Psoas muscle (tissue), 7 donors: ENCODE measurements at regions not wholly inside any gene's neighbourhood (a gene's known extent, or its start where the extent isn't known, plus 50 kb on each side); places are given as distances from the start of the nearest gene placed in this dataset.

Experiments
- ATAC-seq, 4 donors: fragments of 200-7000 bp; cut with Tn5 transposase; one replicate each; pipeline ENCODE4 v1.9.1; 2020; ENCODE audit warnings: moderate library complexity in 3 of 4, mild to moderate bottlenecking in 2 of 4
- DNase-seq, 2 donors: peaks; one replicate each; pipeline ENCODE4 v3.0.0-alpha.2; 2020
- H3K27ac ChIP-seq: fragments of 200-600 bp; one replicate; pipeline ENCODE4 v1.8.0; 2022
- H3K27me3 ChIP-seq, 3 donors: fragments of 200-600 bp in 1 of 3; one replicate each; pipeline versions ENCODE4 v1.6.1 to v1.8.0; 2013 to 2022; ENCODE audit warnings: low read length in 2 of 3, mild to moderate bottlenecking in 2 of 3, moderate library complexity in 1 of 3; ENCODE audit not compliant: insufficient read depth in 3 of 3
- H3K36me3 ChIP-seq, 2 donors: fragments of 200-600 bp in 1 of 2; one replicate each; pipeline versions ENCODE4 v1.6.1 to v1.8.0; 2013 to 2022; ENCODE audit warnings: low read depth in 1 of 2, mild to moderate bottlenecking in 1 of 2, moderate library complexity in 1 of 2; ENCODE audit not compliant: insufficient read depth in 1 of 2
- H3K4me1 ChIP-seq: fragments of 200-600 bp; one replicate; pipeline ENCODE4 v1.8.0; 2022
- H3K4me3 ChIP-seq: fragments of 200-600 bp; one replicate; pipeline ENCODE4 v1.8.0; 2022; ENCODE audit warnings: mild to moderate bottlenecking
- H3K9me3 ChIP-seq: fragments of 200-600 bp; one replicate; pipeline ENCODE4 v1.8.0; 2022
- CTCF ChIP-seq: fragments of 200-600 bp; IDR thresholded peaks from one replicate; pipeline ENCODE4 v1.8.0; 2022; ENCODE audit warnings: antibody characterized with exemption
- WGBS, 3 donors: extraction: QIAGEN DNeasy Blood & Tissue Kit; methylation state at CpG; one replicate each; pipeline versions ENCODE4 v1.1.6 to v1.1.7; 2013; 5-methylcytosine and 5-hydroxymethylcytosine counted together
- intact Hi-C, 2 donors: fragments of 100-400 bp; cut with DNase I; formaldehyde crosslinking; loops; one replicate each; pipeline versions ENCODE4 v1.11.0 to v1.14.2; 2022
- donor health status: healthy with polysubstance abuse.
- donor health status: DM: no; HTN: no; CAD: no; lungs with moderate emphysema.
- donor health status: Bipolar disorder and iron deficiency.
- donor health status: healthy.
- donor health status: DM: yes; HTN: yes; CAD: no.
- donor health status: DM: no; HTN: no; CAD: no.
- donor health status: DM: yes; HTN: yes; CAD: no.

GRCh38 chr13:34107806-34108205, 289.9 kb downstream of the RFC3 start:
- ATAC-seq (no peak), DNase-seq (no peak)
- intact Hi-C loops: no loop called here
- Histone ChIP-seq H3K36me3 (no peaks in the 10 kb centered on the region), H3K4me1 (no peaks in the 10 kb centered on the region), H3K4me3 (no peak overlapping the region), H3K27me3 (no peaks in the 10 kb centered on the region), H3K27ac (no peak overlapping the region), H3K9me3 (peaks cover 3% of the 10 kb centered on the region)
- TF ChIP-seq CTCF: no peak
- WGBS, 3 donors: 70 to 73% (median 71%) methylated on average over 1 of the region's 1 CpG

GRCh38 chr13:34108410-34108809, 290.5 kb downstream of the RFC3 start:
- Histone ChIP-seq H3K4me1 (no peaks in the 10 kb centered on the region), H3K36me3 (no peaks in the 10 kb centered on the region), H3K9me3 (peaks cover 3% of the 10 kb centered on the region), H3K27ac (no peak overlapping the region), H3K27me3 (no peaks in the 10 kb centered on the region), H3K4me3 (no peak overlapping the region)
- DNase-seq (no peak), ATAC-seq (no peak)
- no peak for TF ChIP-seq CTCF
- intact Hi-C loops: no loop called here
- 91 to 97% (median 96%) methylated on average over 2 of the region's 2 CpGs for WGBS, 3 donors

DNA sequence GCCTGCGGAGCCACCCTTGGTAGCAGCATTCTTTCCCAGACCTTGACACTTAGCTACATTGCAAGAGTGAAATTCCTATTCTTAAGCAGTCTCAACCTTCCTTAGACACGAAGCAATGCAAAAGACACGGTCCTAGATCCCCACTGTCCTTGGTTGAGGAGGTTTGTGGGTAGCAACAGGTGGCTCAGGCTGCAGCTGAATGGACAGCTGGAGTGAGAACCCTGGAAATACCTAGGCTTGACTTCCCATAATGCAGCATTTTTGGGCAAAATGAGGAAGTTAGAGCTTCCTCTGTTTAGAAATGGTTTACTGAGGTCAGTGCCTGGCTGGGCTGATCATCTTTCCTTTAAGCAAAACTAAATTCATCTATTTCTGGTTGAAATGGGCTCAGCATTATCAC, 296.6 kb downstream of the RFC3 start:
- Histone ChIP-seq H3K9me3 (no peaks in the 10 kb centered on the region), H3K4me1 (no peaks in the 10 kb centered on the region), H3K27me3 (no peaks in the 10 kb centered on the region), H3K36me3 (no peaks in the 10 kb centered on the region), H3K27ac (no peak overlapping the region), H3K4me3 (no peak overlapping the region)
- ATAC-seq (no peak), DNase-seq (no peak)
- no peak for TF ChIP-seq CTCF
- 47 to 58% (median 53%) methylated on average over 3 of the region's 3 CpGs for WGBS, 3 donors
- intact Hi-C loops: no loop called here

DNA sequence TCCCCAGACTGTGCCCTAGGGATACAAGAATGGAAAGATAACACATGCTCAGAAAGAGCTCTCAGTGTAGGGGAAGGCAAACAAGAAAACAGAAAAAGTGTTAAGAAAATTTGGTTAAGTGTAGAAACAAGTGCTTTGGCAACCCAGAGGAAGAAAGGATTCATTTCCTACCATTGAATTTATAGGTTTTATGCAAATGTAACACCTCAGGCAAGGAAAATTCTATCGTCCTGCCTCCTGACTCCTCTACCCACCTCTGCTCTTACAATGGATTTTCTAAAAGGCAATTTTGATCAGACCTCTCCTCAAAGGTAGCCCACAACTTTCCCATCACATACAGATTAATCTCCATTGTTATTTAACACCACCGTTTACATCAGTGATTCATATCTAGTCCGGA, 298.7 kb downstream of the RFC3 start:
- Histone ChIP-seq H3K4me3 (no peak overlapping the region), H3K27me3 (no peaks in the 10 kb centered on the region), H3K27ac (no peak overlapping the region), H3K4me1 (no peaks in the 10 kb centered on the region), H3K9me3 (no peaks in the 10 kb centered on the region), H3K36me3 (no peaks in the 10 kb centered on the region)
- ATAC-seq (no peak), DNase-seq (no peak)
- no peak for TF ChIP-seq CTCF
- WGBS, 3 donors: 84 to 88% (median 85%) methylated on average over 3 of the region's 3 CpGs
- intact Hi-C loops: no loop called here

DNA sequence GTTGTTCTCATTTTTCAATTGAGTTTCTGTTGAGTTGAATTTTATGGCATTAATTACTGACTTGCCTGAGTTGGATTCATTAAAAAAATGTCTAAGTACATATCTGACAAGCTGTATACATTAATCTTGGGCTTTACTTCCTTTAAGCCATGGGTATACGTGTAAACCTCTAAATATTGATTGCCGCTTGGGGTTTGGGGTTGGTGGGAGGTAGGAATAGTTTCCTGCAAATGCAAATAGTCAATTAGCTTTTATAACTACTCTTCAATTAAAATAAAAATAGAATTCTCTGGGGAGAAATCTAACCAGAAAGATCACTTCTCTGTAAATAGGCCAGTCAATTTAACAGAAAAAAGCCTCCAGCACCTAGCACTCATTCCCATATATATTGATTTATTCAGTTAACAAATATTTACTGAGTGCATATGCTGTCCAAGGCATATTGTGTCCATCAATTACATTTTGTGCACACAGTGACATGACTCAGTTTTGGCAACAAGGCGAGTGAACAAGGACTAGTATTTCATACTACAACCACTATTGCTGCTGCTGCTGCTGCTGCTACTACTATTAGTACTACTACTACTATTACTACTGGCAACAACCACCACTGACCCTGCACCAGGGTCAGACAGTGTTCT, 306.8 kb downstream of the RFC3 start:
- WGBS, 3 donors: 84 to 88% (median 85%) methylated on average over 3 of the region's 3 CpGs
- H3K36me3 ChIP-seq: no peaks in the 10 kb centered on the region
- no peaks in the 10 kb centered on the region for H3K27me3 ChIP-seq
- DNase-seq: no peak
- no peaks in the 10 kb centered on the region for H3K4me1 ChIP-seq
- no peak for ATAC-seq
- intact Hi-C loops: no loop called here
- H3K4me3 ChIP-seq: no peak overlapping the region
- no peaks in the 10 kb centered on the region for H3K9me3 ChIP-seq
- no peak for TF ChIP-seq CTCF
- H3K27ac ChIP-seq: no peak overlapping the region
